ENCODE measurements at regions not wholly inside any gene's neighbourhood (a gene's known extent, or its start where the extent isn't known, plus 50 kb on each side); places are given as distances from the start of the nearest gene placed in this dataset.
"Not testable (repeated sequence)": the region's sequence is repeated elsewhere in the genome, so short reads cannot be mapped to it uniquely, and the experiment has no call there.

GRCh38 chr20:53788253-53789022 lies 194.8 kb upstream of the ZNF217 start:
- intact Hi-C loops (cut with DNase I): no loop called here
- ATAC-seq (no peak), DNase-seq (ENCODE audit: low spot score) (no peak)

- DNase-seq (ENCODE audit: low spot score); intact Hi-C loops (cut with DNase I); ATAC-seq: not testable (repeated sequence)
Observed at GRCh38 chr20:53787491-53787931, 193.9 kb upstream of the ZNF217 start.

- intact Hi-C loops (cut with DNase I): no loop called here
- no peak for ATAC-seq
- DNase-seq (ENCODE audit: low spot score): no peak
Observed at GRCh38 chr20:53786445-53787267, 193.0 kb upstream of the ZNF217 start.

GRCh38 chr20:53786071-53786444 lies 192.4 kb upstream of the ZNF217 start:
- ATAC-seq: no peak
- intact Hi-C loops (cut with DNase I): no loop called here

GRCh38 chr20:53785320-53785719 lies 191.7 kb upstream of the ZNF217 start:
- intact Hi-C loops (cut with DNase I): no loop called here
- ATAC-seq (no peak), DNase-seq (ENCODE audit: low spot score) (no peak)

More at GRCh38 chr20:53786071-53786444, 192.4 kb upstream of the ZNF217 start:
- DNase-seq (ENCODE audit: low spot score): no peak

- DNase-seq (ENCODE audit: low spot score): no peak
- intact Hi-C loops (cut with DNase I): no loop called here
- ATAC-seq: no peak
Observed at GRCh38 chr20:53783768-53784167, 190.1 kb upstream of the ZNF217 start.

GRCh38 chr20:53782612-53783246 lies 189.1 kb upstream of the ZNF217 start:
- intact Hi-C loops (cut with DNase I): no loop called here
- DNase-seq (ENCODE audit: low spot score): no peak
- no peak for ATAC-seq

GRCh38 chr20:53779822-53780221 lies 186.2 kb upstream of the ZNF217 start:
- intact Hi-C loops (cut with DNase I): no loop called here
- no peak for ATAC-seq
- DNase-seq (ENCODE audit: low spot score): no peak

GRCh38 chr20:53778736-53779135 lies 185.1 kb upstream of the ZNF217 start:
- no peak for ATAC-seq
- DNase-seq (ENCODE audit: low spot score): no peak
- intact Hi-C loops (cut with DNase I): no loop called here

- no peak for ATAC-seq
- intact Hi-C loops (cut with DNase I): no loop called here
Observed at GRCh38 chr20:53778041-53778516, 184.4 kb upstream of the ZNF217 start.

GRCh38 chr20:53777402-53777801 lies 183.8 kb upstream of the ZNF217 start:
- ATAC-seq; intact Hi-C loops (cut with DNase I); DNase-seq (ENCODE audit: low spot score): not testable (repeated sequence)

More at GRCh38 chr20:53778041-53778516, 184.4 kb upstream of the ZNF217 start:
- no peak for DNase-seq (ENCODE audit: low spot score)

- intact Hi-C loops (cut with DNase I): no loop called here
- ATAC-seq (no peak), DNase-seq (ENCODE audit: low spot score) (no peak)
Observed at GRCh38 chr20:53776858-53777257, 183.2 kb upstream of the ZNF217 start.

- DNase-seq (ENCODE audit: low spot score): no peak
- ATAC-seq: peak; percentile 50
- intact Hi-C loops (cut with DNase I): no loop called here
Observed at GRCh38 chr20:53774461-53775203, 181.0 kb upstream of the ZNF217 start.

GRCh38 chr20:53773792-53774401 lies 180.3 kb upstream of the ZNF217 start:
- peak; percentile 80 for ATAC-seq
- intact Hi-C loops (cut with DNase I): no loop called here
- no peak for DNase-seq (ENCODE audit: low spot score)

GRCh38 chr20:53773066-53773791 lies 179.6 kb upstream of the ZNF217 start:
- DNase-seq (ENCODE audit: low spot score); intact Hi-C loops (cut with DNase I); ATAC-seq: not testable (repeated sequence)

- intact Hi-C loops (cut with DNase I): no loop called here
- ATAC-seq (no peak), DNase-seq (ENCODE audit: low spot score) (no peak)
Observed at GRCh38 chr20:53769041-53769440, 175.4 kb upstream of the ZNF217 start.

- intact Hi-C loops (cut with DNase I): no loop called here
- no peak for ATAC-seq
Observed at GRCh38 chr20:53768329-53768728, 174.7 kb upstream of the ZNF217 start.

More at GRCh38 chr20:53768329-53768728, 174.7 kb upstream of the ZNF217 start:
- DNase-seq (ENCODE audit: low spot score): no peak

Data from sciatic nerve (tissue), 2 donors.